HL-60 (cell line): ENCODE measurements at regions not wholly inside any gene's neighbourhood (a gene's known extent, or its start where the extent isn't known, plus 50 kb on each side); places are given as distances from the start of the nearest gene placed in this dataset.

Source experiments
- DNase-seq, 2 experiments: peaks; one replicate each; pipeline ENCODE4 v3.0.0-alpha.2; 2010 to 2020; ENCODE audit warnings: low read depth in 1 of 2, low spot score in 1 of 2
- H3K27ac ChIP-seq: fragments of 250-450 bp; sonication (Bioruptor Pico); replicated peaks from 2 replicates; pipeline ENCODE4 v1.5.1; 2020; ENCODE audit warnings: mild to moderate bottlenecking, moderate library complexity
- H3K27me3 ChIP-seq: fragments of 250-450 bp; sonication (Bioruptor Pico); 2 replicates; pipeline ENCODE4 v1.5.1; 2021; ENCODE audit warnings: mild to moderate bottlenecking, moderate library complexity; ENCODE audit not compliant: insufficient read depth, poor library complexity, severe bottlenecking
- H3K4me3 ChIP-seq: replicated peaks from 2 replicates; pipeline ENCODE4 v1.5.1; 2011; ENCODE audit warnings: mild to moderate bottlenecking, control low read depth, low read length; ENCODE audit not compliant: insufficient read depth
- CTCF ChIP-seq: IDR thresholded peaks from one replicate; pipeline ENCODE4 v1.5.1; 2011; ENCODE audit warnings: low read length, control low read depth, inconsistent platforms; ENCODE audit not compliant: insufficient read depth
- GABPA ChIP-seq: IDR thresholded peaks from 2 replicates; pipeline ENCODE4 v1.6.1; 2012; ENCODE audit warnings: low read depth
- POLR2AphosphoS5 ChIP-seq: IDR thresholded peaks from 2 replicates; pipeline ENCODE4 v1.6.1; 2012; ENCODE audit warnings: low read depth
- REST ChIP-seq: IDR thresholded peaks from 2 replicates; pipeline ENCODE4 v1.6.1; 2012; ENCODE audit warnings: low read depth; ENCODE audit not compliant: insufficient replicate concordance
- SPI1 ChIP-seq: IDR thresholded peaks from 2 replicates; pipeline ENCODE4 v1.6.1; 2012; ENCODE audit warnings: low read depth, mild to moderate bottlenecking, borderline replicate concordance

GRCh38 chr3:115553796-115554486 is 69.4 kb upstream of the GAP43 start:
- no peaks in the 10 kb centered on the region for H3K27me3 ChIP-seq
- TF ChIP-seq REST (no peak), CTCF (no peak), GABPA (no peak), POLR2AphosphoS5 (no peak), SPI1 (no peak)
- H3K4me3 ChIP-seq: no peak overlapping the region
- no peak overlapping the region for H3K27ac ChIP-seq
- DNase-seq: no peak

- TF ChIP-seq GABPA: no peak
- no peak for TF ChIP-seq POLR2AphosphoS5
- TF ChIP-seq SPI1: no peak
- TF ChIP-seq REST: no peak
- TF ChIP-seq CTCF: no peak
- Histone ChIP-seq H3K27me3 (no peaks in the 10 kb centered on the region), H3K4me3 (no peak overlapping the region), H3K27ac (no peak overlapping the region)
- no peak for DNase-seq
These were observed 68.9 kb upstream of the GAP43 start for GRCh38 chr3:115554487-115554807.

- no peak overlapping the region for H3K27ac ChIP-seq
- no peak for DNase-seq
- H3K27me3 ChIP-seq: no peaks in the 10 kb centered on the region
- TF ChIP-seq POLR2AphosphoS5 (no peak), CTCF (no peak), REST (no peak), SPI1 (no peak), GABPA (no peak)
- no peak overlapping the region for H3K4me3 ChIP-seq
These were observed 60.6 kb upstream of the GAP43 start for GRCh38 chr3:115562636-115563267.
